GM23248 (cell line): ENCODE measurements at regions not wholly inside any gene's neighbourhood (a gene's known extent, or its start where the extent isn't known, plus 50 kb on each side); places are given as distances from the start of the nearest gene placed in this dataset.

Experiments used
- EZH2 ChIP-seq: fragments of 200-600 bp; sonication (generic); IDR thresholded peaks from 2 replicates; pipeline ENCODE4 v1.6.1; 2018; ENCODE audit warnings: antibody characterized with exemption, mild to moderate bottlenecking; ENCODE audit not compliant: insufficient read depth, poor library complexity, severe bottlenecking
- EZH2phosphoT487 ChIP-seq: fragments of 200-600 bp; sonication (generic); IDR thresholded peaks from 2 replicates; pipeline ENCODE4 v1.6.1; 2018; ENCODE audit warnings: antibody characterized with exemption, moderate library complexity, mild to moderate bottlenecking, low read depth; ENCODE audit not compliant: insufficient read depth

DNA sequence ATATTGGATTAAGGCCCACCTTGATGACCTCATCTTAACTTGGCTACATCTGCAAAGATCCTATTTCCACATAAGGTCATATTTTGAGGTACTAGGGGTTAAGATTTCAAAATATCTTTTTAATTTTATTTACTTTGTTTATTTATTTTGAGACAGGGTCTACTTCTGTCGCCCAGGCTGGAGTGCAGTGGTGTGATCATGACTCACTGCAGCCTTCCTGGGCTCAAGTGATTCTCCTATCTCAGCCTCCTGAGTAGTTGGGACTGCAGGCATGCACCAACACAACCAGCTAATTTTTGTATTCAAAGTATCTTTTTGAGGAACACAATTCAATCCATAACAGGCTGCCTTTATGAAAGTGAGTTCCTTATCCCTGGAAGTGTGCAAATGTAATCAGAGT is 212.3 kb downstream of the PALM2AKAP2 start:
- TF ChIP-seq EZH2 (no peak), EZH2phosphoT487 (no peak)
